ENCODE measurements at regions not wholly inside any gene's neighbourhood (a gene's known extent, or its start where the extent isn't known, plus 50 kb on each side); places are given as distances from the start of the nearest gene placed in this dataset.

DNA sequence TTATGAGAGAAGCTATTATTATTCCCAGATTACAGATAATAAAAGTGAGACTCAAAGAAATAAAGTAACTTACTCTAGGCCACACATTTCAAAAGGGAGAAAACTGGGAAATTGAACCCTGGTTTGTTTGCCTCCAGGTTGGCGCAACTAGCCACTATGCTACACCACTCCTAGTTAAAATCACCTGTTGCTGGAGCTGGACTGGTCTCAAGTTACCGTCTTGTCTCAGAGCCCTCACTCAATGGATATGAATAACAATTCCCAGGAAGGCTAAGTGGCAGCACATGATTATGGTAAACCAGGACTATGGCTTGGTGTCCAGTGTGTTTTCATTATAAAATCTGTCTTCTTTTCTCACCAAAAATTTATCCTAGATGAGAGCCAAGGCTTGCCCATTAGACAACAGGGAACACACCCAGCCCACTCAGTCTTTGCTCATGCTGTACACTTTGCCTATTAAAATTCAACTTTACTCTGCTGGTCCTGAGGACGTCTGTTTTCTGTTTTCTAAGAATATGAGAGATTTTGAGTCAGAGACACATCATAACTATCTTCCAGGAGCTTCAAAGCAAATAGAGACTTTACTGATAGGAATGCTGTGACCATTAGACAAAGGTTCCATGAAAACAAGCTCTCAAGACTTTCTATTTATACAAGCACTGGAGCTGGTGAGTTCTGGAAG is 58.1 kb downstream of the ADRB2 start:
- no peak for TF ChIP-seq POLR2A (IDR thresholded peaks at IDR 0.05; ENCODE audit: low read length)
- no peak for TF ChIP-seq GATA1 (IDR thresholded peaks at IDR 0.05; ENCODE audit: low read depth, low read length)

Data from erythroblast (primary cell).